ENCODE measurements at regions not wholly inside any gene's neighbourhood (a gene's known extent, or its start where the extent isn't known, plus 50 kb on each side); places are given as distances from the start of the nearest gene placed in this dataset.

DNA sequence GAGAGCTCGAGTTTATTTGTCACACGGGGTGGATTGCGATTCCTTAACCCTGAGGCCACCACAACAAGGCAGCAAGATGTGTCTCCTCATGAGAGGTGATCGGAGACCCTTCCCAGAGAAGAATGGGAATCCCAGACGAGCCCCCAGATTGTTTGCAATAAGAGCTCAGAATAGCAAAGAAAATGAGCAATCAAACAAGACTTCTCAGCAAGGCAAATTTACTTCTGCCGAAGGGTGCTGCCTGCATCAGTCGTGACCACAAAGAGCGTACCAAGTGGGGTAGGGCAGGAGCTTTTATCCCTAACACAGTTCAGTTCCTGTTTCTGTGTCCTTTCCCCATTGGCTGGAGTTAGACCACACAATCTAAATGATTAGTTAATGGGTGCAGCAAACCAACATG, 237.5 kb upstream of the SYT4 start:
- TF ChIP-seq, protein P1, sequence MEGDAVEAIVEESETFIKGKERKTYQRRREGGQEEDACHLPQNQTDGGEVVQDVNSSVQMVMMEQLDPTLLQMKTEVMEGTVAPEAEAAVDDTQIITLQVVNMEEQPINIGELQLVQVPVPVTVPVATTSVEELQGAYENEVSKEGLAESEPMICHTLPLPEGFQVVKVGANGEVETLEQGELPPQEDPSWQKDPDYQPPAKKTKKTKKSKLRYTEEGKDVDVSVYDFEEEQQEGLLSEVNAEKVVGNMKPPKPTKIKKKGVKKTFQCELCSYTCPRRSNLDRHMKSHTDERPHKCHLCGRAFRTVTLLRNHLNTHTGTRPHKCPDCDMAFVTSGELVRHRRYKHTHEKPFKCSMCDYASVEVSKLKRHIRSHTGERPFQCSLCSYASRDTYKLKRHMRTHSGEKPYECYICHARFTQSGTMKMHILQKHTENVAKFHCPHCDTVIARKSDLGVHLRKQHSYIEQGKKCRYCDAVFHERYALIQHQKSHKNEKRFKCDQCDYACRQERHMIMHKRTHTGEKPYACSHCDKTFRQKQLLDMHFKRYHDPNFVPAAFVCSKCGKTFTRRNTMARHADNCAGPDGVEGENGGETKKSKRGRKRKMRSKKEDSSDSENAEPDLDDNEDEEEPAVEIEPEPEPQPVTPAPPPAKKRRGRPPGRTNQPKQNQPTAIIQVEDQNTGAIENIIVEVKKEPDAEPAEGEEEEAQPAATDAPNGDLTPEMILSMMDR (conservative IDR thresholded peaks at IDR 0.05 in 1 of 2, IDR thresholded peaks at IDR 0.05 in 1 of 2; ENCODE audit: low read depth in 1 of 2, low read length in 2 of 2), result no peak
- TF ChIP-seq EZH2 (IDR thresholded peaks at IDR 0.05; ENCODE audit: low read length, missing control alignments), result no peak
